ENCODE measurements at regions not wholly inside any gene's neighbourhood (a gene's known extent, or its start where the extent isn't known, plus 50 kb on each side); places are given as distances from the start of the nearest gene placed in this dataset.

- no peak overlapping the region for H3K4me3 ChIP-seq (ENCODE audit: low read length)
- no peak for DNase-seq
- H3K36me3 Mint-ChIP-seq (ENCODE audit: low read depth), result peaks cover 14% of the 10 kb centered on the region
- no peaks in the 10 kb centered on the region for H3K27me3 Mint-ChIP-seq (ENCODE audit: insufficient read depth)
- H3K4me1 Mint-ChIP-seq, result peaks cover 57% of the 10 kb centered on the region
- TF ChIP-seq CTCF (conservative IDR thresholded peaks at IDR 0.05), result no peak
- WGBS, 2 experiments (ENCODE audit: insufficient coverage in 1 of 2, insufficient read length in 1 of 2), result 93 to 94% methylated on average over 3 of the region's 4 CpGs
- peaks cover 10% of the 10 kb centered on the region for H3K9me3 Mint-ChIP-seq
- H3K27ac ChIP-seq (ENCODE audit: low read depth, low read length), result no peak overlapping the region
- no peaks in the 10 kb centered on the region for H3K27me3 ChIP-seq (ENCODE audit: control insufficient read depth, insufficient read depth, low read length, poor library complexity, severe bottlenecking)
- H3K4me1 ChIP-seq (ENCODE audit: control insufficient read depth, insufficient read depth, low read length), result peaks cover 18% of the 10 kb centered on the region
- H3K9me3 ChIP-seq (ENCODE audit: control insufficient read depth, low read length), result peaks cover 8% of the 10 kb centered on the region
- H3K9ac ChIP-seq (ENCODE audit: extremely low read depth, low read length, poor library complexity, severe bottlenecking), result no peak overlapping the region
- H3K4me3 Mint-ChIP-seq, result peak overlapping the region; percentile 43
- no peak overlapping the region for H3K27ac Mint-ChIP-seq
- peaks cover 10% of the 10 kb centered on the region for H3K36me3 ChIP-seq (ENCODE audit: control insufficient read depth, insufficient read depth, low read length)
These were observed 156.6 kb upstream of the DMRT1 start for GRCh38 chr9:684941-685340.

GRCh38 chr9:686321-686813 lies 155.1 kb upstream of the DMRT1 start:
- no peak overlapping the region for H3K9ac ChIP-seq (ENCODE audit: extremely low read depth, low read length, poor library complexity, severe bottlenecking)
- WGBS, 2 experiments (ENCODE audit: insufficient coverage in 1 of 2, insufficient read length in 1 of 2), result 91 to 96% methylated on average over 6 to 7 of the region's 7 CpGs
- no peak overlapping the region for H3K27ac Mint-ChIP-seq

GRCh38 chr9:687034-687785 lies 154.3 kb upstream of the DMRT1 start:
- WGBS, 2 experiments (ENCODE audit: insufficient coverage in 1 of 2, insufficient read length in 1 of 2), result 90% methylated on average over 4 of the region's 4 CpGs; no CpG with 5 or more reads in 1 of the 2 experiments
- H3K27ac ChIP-seq (ENCODE audit: low read depth, low read length), result no peak overlapping the region
- peaks cover 10% of the 10 kb centered on the region for H3K9me3 Mint-ChIP-seq
- peaks cover 66% of the 10 kb centered on the region for H3K4me1 Mint-ChIP-seq
- peaks cover 8% of the 10 kb centered on the region for H3K9me3 ChIP-seq (ENCODE audit: control insufficient read depth, low read length)
- H3K4me1 ChIP-seq (ENCODE audit: control insufficient read depth, insufficient read depth, low read length), result peaks cover 24% of the 10 kb centered on the region
- H3K4me3 Mint-ChIP-seq, result no peak overlapping the region
- no peak overlapping the region for H3K4me3 ChIP-seq (ENCODE audit: low read length)
- no peak overlapping the region for H3K9ac ChIP-seq (ENCODE audit: extremely low read depth, low read length, poor library complexity, severe bottlenecking)
- peaks cover 10% of the 10 kb centered on the region for H3K36me3 ChIP-seq (ENCODE audit: control insufficient read depth, insufficient read depth, low read length)
- H3K27ac Mint-ChIP-seq, result no peak overlapping the region
- H3K27me3 ChIP-seq (ENCODE audit: control insufficient read depth, insufficient read depth, low read length, poor library complexity, severe bottlenecking), result no peaks in the 10 kb centered on the region
- no peaks in the 10 kb centered on the region for H3K27me3 Mint-ChIP-seq (ENCODE audit: insufficient read depth)
- TF ChIP-seq CTCF (conservative IDR thresholded peaks at IDR 0.05), result no peak
- peaks cover 14% of the 10 kb centered on the region for H3K36me3 Mint-ChIP-seq (ENCODE audit: low read depth)
- DNase-seq, result no peak

More at GRCh38 chr9:686321-686813, 155.1 kb upstream of the DMRT1 start:
- no peak for DNase-seq
- peaks cover 8% of the 10 kb centered on the region for H3K9me3 ChIP-seq (ENCODE audit: control insufficient read depth, low read length)
- H3K36me3 Mint-ChIP-seq (ENCODE audit: low read depth), result peaks cover 14% of the 10 kb centered on the region
- H3K4me1 ChIP-seq (ENCODE audit: control insufficient read depth, insufficient read depth, low read length), result peaks cover 24% of the 10 kb centered on the region
- no peak overlapping the region for H3K4me3 Mint-ChIP-seq
- no peak for TF ChIP-seq CTCF (conservative IDR thresholded peaks at IDR 0.05)
- peaks cover 64% of the 10 kb centered on the region for H3K4me1 Mint-ChIP-seq
- H3K27me3 ChIP-seq (ENCODE audit: control insufficient read depth, insufficient read depth, low read length, poor library complexity, severe bottlenecking), result no peaks in the 10 kb centered on the region
- H3K27ac ChIP-seq (ENCODE audit: low read depth, low read length), result no peak overlapping the region
- H3K27me3 Mint-ChIP-seq (ENCODE audit: insufficient read depth), result no peaks in the 10 kb centered on the region
- H3K4me3 ChIP-seq (ENCODE audit: low read length), result no peak overlapping the region
- peaks cover 10% of the 10 kb centered on the region for H3K9me3 Mint-ChIP-seq
- H3K36me3 ChIP-seq (ENCODE audit: control insufficient read depth, insufficient read depth, low read length), result peaks cover 10% of the 10 kb centered on the region
